GM19023 (cell line): ENCODE measurements at regions not wholly inside any gene's neighbourhood (a gene's known extent, or its start where the extent isn't known, plus 50 kb on each side); places are given as distances from the start of the nearest gene placed in this dataset.

ENCODE experiments used
- ATAC-seq: cut with Tn5 transposase; IDR thresholded peaks from one replicate; pipeline ENCODE4 v1.9.1; 2021; ENCODE audit warnings: mild to moderate bottlenecking, moderate library complexity; ENCODE audit not compliant: unreplicated experiment

GRCh38 chr3:87045473-87045872 lies 54.5 kb upstream of the VGLL3 start:
- ATAC-seq, result no peak

- no peak for ATAC-seq
Observed at GRCh38 chr3:87044846-87045245, 53.9 kb upstream of the VGLL3 start.

- no peak for ATAC-seq
Observed at GRCh38 chr3:87044409-87044808, 53.5 kb upstream of the VGLL3 start.

- ATAC-seq, result no peak
Observed at GRCh38 chr3:87041191-87041590, 50.2 kb upstream of the VGLL3 start.
